ENCODE measurements at regions not wholly inside any gene's neighbourhood (a gene's known extent, or its start where the extent isn't known, plus 50 kb on each side); places are given as distances from the start of the nearest gene placed in this dataset.

GRCh38 chrX:4579999-4580398 lies 866.5 kb upstream of the PRKX start:
- TF ChIP-seq CTCF (IDR thresholded peaks at IDR 0.05; ENCODE audit: low read depth, low read length): no peak
- TF ChIP-seq EZH2phosphoT487 (IDR thresholded peaks at IDR 0.05; ENCODE audit: low read depth): no peak

All from OCI-LY3 (cell line).